B cell (primary cell): ENCODE measurements at regions not wholly inside any gene's neighbourhood (a gene's known extent, or its start where the extent isn't known, plus 50 kb on each side); places are given as distances from the start of the nearest gene placed in this dataset.

Experiments used
- EZH2 ChIP-seq: IDR thresholded peaks from 2 replicates; pipeline ENCODE4 v1.6.1; 2012; ENCODE audit warnings: borderline replicate concordance, low read depth, mild to moderate bottlenecking, moderate library complexity, low read length; ENCODE audit not compliant: insufficient read depth, poor library complexity, severe bottlenecking
- TF ChIP-seq, protein P1 (sequence below): fragments of 200-600 bp; IDR thresholded peaks from one replicate; pipeline ENCODE4 v1.8.0; 2022; ENCODE audit warnings: antibody characterized with exemption, mild to moderate bottlenecking

DNA sequence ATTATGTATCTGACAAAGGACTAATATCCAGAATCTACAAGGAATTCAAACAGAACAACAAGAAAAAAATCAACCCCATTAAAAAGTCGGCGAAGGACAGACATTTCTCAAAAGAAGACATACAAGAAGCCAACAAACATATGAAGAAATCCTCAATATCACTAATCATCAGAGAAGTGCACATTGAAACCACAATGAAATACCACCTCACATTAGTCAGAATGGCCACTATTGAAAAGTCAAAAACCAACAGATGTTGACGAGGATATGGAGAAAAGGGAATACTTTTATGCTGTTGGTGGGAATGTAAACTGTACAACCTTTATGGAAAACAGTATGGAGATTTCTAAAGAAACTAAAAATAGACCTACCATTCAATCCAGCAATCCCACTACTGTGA lies 233.1 kb upstream of the PLSCR5 start:
- TF ChIP-seq, protein P1, sequence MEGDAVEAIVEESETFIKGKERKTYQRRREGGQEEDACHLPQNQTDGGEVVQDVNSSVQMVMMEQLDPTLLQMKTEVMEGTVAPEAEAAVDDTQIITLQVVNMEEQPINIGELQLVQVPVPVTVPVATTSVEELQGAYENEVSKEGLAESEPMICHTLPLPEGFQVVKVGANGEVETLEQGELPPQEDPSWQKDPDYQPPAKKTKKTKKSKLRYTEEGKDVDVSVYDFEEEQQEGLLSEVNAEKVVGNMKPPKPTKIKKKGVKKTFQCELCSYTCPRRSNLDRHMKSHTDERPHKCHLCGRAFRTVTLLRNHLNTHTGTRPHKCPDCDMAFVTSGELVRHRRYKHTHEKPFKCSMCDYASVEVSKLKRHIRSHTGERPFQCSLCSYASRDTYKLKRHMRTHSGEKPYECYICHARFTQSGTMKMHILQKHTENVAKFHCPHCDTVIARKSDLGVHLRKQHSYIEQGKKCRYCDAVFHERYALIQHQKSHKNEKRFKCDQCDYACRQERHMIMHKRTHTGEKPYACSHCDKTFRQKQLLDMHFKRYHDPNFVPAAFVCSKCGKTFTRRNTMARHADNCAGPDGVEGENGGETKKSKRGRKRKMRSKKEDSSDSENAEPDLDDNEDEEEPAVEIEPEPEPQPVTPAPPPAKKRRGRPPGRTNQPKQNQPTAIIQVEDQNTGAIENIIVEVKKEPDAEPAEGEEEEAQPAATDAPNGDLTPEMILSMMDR: no peak
- TF ChIP-seq EZH2: no peak
